ENCODE measurements at regions not wholly inside any gene's neighbourhood (a gene's known extent, or its start where the extent isn't known, plus 50 kb on each side); places are given as distances from the start of the nearest gene placed in this dataset.

DNA sequence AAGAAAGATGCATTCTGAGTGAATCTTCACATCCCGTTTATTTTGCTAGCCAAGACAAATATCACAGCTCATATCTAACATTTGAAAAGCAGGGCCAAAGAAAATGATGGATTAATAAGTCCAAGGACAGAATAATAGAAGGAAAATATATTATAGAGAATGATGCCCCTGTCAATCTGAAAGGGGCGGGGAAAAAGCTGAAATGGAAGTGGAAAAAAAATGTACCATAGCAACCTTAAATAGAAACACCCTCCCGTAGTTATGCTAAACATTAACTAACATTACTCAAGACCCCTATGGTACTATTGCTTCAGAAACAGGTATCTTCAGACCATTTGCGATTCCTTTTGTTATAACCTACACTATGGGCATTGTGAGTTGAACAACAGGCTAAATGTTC lies 67.7 kb upstream of the SMARCA2 start:
- TF ChIP-seq POLR2A (IDR thresholded peaks at IDR 0.05; ENCODE audit: low read depth, low read length): no peak
- no peak for TF ChIP-seq POLR2AphosphoS5 (IDR thresholded peaks at IDR 0.05; ENCODE audit: low read depth, low read length)
